ENCODE measurements at regions not wholly inside any gene's neighbourhood (a gene's known extent, or its start where the extent isn't known, plus 50 kb on each side); places are given as distances from the start of the nearest gene placed in this dataset.

GRCh38 chr7:117929237-117929636 is 56.0 kb upstream of the CTTNBP2 start:
- H3K4me3 Mint-ChIP-seq = no peak overlapping the region
- no peaks in the 10 kb centered on the region for H3K4me1 Mint-ChIP-seq
- H3K27me3 Mint-ChIP-seq = no peaks in the 10 kb centered on the region
- POLR2A ChIA-PET = no interaction called here
- peaks cover 2% of the 10 kb centered on the region for H3K9me3 Mint-ChIP-seq
- no peak overlapping the region for H3K27ac Mint-ChIP-seq
- H3K36me3 Mint-ChIP-seq = no peaks in the 10 kb centered on the region
- no peak for DNase-seq
- no peak for ATAC-seq (ENCODE audit: low read depth)

- POLR2A ChIA-PET = no interaction called here
- DNase-seq = no peak
- no peak overlapping the region for H3K27ac Mint-ChIP-seq
- ATAC-seq (ENCODE audit: low read depth) = no peak
- no peaks in the 10 kb centered on the region for H3K27me3 Mint-ChIP-seq
- no peak overlapping the region for H3K4me3 Mint-ChIP-seq
- H3K9me3 Mint-ChIP-seq = no peaks in the 10 kb centered on the region
- no peaks in the 10 kb centered on the region for H3K36me3 Mint-ChIP-seq
- H3K4me1 Mint-ChIP-seq = no peaks in the 10 kb centered on the region
Measured at GRCh38 chr7:117931314-117931713, 58.1 kb upstream of the CTTNBP2 start.

DNA sequence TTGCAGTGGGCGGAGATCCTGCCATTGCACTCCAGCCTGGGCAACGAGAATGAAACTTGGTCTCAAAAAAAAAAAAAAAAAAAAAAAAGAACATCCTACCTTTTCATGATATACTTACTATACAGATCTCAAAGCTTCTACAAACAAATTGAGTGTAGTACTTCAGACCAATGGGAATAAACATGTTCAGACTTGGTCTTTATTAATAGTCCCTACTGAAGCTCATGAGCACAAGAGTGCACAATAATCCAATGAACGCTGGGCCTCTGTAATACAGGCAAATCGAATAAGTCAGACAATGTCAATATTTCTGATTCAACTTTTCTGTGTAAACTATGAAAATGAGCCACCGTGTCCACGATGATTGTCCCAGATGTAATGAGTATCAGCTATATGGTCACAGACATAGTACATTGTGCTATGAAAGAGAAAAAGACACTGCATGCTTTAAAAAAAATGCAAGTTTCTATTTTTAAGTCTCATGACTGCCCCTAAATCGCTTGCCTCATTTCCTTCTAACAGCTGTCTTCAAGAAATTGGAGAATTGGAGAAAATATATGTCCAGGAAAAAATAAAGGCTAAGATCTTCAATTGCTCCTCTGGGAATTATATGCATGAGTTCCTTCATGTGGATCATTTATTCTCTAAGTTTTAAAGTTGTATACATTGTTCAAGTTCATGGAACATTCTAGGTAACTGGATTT is 64.0 kb upstream of the CTTNBP2 start:
- Mint-ChIP-seq H3K9me3 (no peaks in the 10 kb centered on the region), H3K4me1 (no peaks in the 10 kb centered on the region), H3K4me3 (no peak overlapping the region), H3K27me3 (no peaks in the 10 kb centered on the region), H3K27ac (no peak overlapping the region), H3K36me3 (no peaks in the 10 kb centered on the region)
- no peak for ATAC-seq (ENCODE audit: low read depth)
- POLR2A ChIA-PET = no interaction called here
- DNase-seq = no peak

GRCh38 chr7:117937753-117938483 is 64.7 kb upstream of the CTTNBP2 start:
- Mint-ChIP-seq H3K9me3 (no peaks in the 10 kb centered on the region), H3K4me1 (no peaks in the 10 kb centered on the region), H3K27ac (no peak overlapping the region), H3K4me3 (no peak overlapping the region), H3K27me3 (no peaks in the 10 kb centered on the region), H3K36me3 (no peaks in the 10 kb centered on the region)
- DNase-seq = no peak
- POLR2A ChIA-PET = no interaction called here
- no peak for ATAC-seq (ENCODE audit: low read depth)

GRCh38 chr7:117941138-117941810 is 68.0 kb upstream of the CTTNBP2 start:
- no peak for ATAC-seq (ENCODE audit: low read depth)
- no peaks in the 10 kb centered on the region for H3K9me3 Mint-ChIP-seq
- no peaks in the 10 kb centered on the region for H3K27me3 Mint-ChIP-seq
- no peak overlapping the region for H3K27ac Mint-ChIP-seq
- no peak overlapping the region for H3K4me3 Mint-ChIP-seq
- no peaks in the 10 kb centered on the region for H3K36me3 Mint-ChIP-seq
- POLR2A ChIA-PET = no interaction called here
- no peaks in the 10 kb centered on the region for H3K4me1 Mint-ChIP-seq
- DNase-seq = no peak

DNA sequence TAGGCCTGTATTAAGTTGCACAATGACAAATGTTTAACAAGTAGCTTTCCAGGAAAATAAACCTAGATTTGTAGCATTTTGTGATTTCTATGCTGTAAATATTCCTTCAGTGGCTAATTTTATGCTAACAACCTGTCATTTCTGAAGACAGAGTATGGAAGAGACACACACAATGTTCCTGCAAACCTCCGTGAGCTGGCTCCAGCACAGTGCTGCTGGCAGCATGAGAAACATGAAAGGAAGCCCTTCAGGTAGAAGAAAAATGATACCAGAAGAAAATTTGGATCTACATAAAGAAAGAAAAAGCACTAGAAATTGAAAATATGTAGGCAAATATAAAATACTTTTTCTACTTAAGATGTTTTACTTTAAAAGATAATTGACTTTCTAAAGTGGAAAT is 69.5 kb upstream of the CTTNBP2 start:
- no peak for DNase-seq
- H3K36me3 Mint-ChIP-seq = no peaks in the 10 kb centered on the region
- no peak overlapping the region for H3K4me3 Mint-ChIP-seq
- POLR2A ChIA-PET = no interaction called here
- no peaks in the 10 kb centered on the region for H3K4me1 Mint-ChIP-seq
- ATAC-seq (ENCODE audit: low read depth) = no peak
- no peaks in the 10 kb centered on the region for H3K27me3 Mint-ChIP-seq
- no peaks in the 10 kb centered on the region for H3K9me3 Mint-ChIP-seq
- H3K27ac Mint-ChIP-seq = no peak overlapping the region

GRCh38 chr7:117944886-117945285 is 71.6 kb upstream of the CTTNBP2 start:
- Mint-ChIP-seq H3K27ac (no peak overlapping the region), H3K27me3 (no peaks in the 10 kb centered on the region), H3K4me3 (no peak overlapping the region), H3K9me3 (no peaks in the 10 kb centered on the region), H3K36me3 (no peaks in the 10 kb centered on the region), H3K4me1 (no peaks in the 10 kb centered on the region)
- ATAC-seq (ENCODE audit: low read depth) (no peak), DNase-seq (no peak)
- POLR2A ChIA-PET = no interaction called here

DNA sequence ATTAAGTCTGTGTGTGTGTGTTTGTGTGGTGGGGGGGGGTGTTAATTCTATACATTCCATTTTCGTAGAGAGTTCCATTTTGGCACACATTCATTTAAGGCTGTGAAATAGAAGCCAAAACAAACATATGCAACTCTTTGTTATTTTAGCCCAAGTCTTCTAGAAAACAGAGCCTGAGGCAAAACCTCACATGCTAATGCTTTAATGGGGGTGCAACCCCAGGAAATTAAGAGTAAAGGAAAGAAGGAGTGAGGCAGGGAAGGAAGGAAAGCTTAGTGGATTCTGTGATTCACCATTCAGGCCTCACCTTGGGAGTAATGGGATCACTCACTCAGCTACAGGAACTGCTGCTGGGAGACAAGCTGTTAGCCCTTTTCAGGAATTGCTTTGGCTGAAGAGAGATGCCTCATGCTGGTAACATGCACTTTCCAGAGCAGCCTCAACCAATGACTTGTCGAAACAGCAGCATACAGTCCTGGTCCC is 73.0 kb upstream of the CTTNBP2 start:
- POLR2A ChIA-PET = no interaction called here
- Mint-ChIP-seq H3K36me3 (no peaks in the 10 kb centered on the region), H3K4me3 (no peak overlapping the region), H3K27ac (no peak overlapping the region), H3K27me3 (no peaks in the 10 kb centered on the region), H3K4me1 (no peaks in the 10 kb centered on the region), H3K9me3 (no peaks in the 10 kb centered on the region)
- ATAC-seq (ENCODE audit: low read depth) (no peak), DNase-seq (no peak)

DNA sequence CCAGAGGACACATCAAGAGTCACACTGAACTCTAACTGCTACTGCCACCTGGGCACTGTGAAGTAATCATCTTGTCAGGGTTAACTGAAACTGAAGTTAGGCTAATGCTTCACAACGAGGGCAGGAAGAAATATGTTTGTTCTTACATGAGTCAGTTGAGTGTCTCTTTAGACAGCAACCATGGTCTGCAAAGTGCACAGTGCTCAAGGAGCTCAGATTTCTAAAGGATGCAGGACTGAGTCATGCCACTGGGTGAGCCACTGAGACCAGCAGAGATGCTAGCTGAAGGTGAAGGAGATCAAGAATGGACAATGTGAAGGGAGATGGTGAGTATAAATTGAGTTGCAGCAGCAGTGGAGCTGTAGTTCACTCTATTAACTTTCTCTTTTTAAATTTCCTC is 76.0 kb upstream of the CTTNBP2 start:
- POLR2A ChIA-PET = no interaction called here

DNA sequence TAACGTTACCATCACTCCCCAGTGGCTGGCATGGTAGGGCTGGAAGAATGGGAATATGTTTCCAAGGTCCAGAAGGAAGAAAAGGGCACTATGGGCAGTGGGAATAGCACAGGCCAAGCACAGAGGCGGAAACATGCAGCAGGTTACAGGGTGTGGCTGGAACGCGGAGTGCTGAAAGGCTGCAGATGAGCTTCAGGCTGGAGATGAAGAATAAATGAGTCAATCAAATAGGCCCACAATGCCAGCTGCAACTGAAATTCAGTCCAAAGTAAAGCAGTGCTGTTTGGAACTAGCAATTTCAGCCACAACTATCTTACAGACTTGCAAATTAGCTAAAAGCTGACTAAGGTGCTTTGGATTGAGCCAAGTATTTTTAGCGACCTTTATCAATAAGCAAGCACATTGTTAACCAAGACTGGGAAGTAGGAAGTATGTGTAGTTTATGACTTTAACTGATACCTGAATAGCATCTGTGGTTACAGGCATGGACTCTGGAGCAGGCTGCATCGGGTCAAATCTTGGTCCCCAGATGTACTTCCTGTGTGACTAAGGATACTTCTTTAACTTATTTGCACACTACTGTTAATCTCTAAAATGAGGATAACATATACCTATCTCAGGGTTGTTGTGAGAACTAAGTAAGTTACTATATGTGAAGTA is 77.5 kb upstream of the CTTNBP2 start:
- DNase-seq = no peak
- Mint-ChIP-seq H3K9me3 (no peaks in the 10 kb centered on the region), H3K27me3 (peaks cover 2% of the 10 kb centered on the region), H3K4me1 (no peaks in the 10 kb centered on the region), H3K27ac (no peak overlapping the region), H3K4me3 (no peak overlapping the region), H3K36me3 (no peaks in the 10 kb centered on the region)
- POLR2A ChIA-PET = no interaction called here
- ATAC-seq (ENCODE audit: low read depth) = no peak

More for the DNA sequence above, 76.0 kb upstream of the CTTNBP2 start:
- no peak for ATAC-seq (ENCODE audit: low read depth)
- Mint-ChIP-seq H3K9me3 (no peaks in the 10 kb centered on the region), H3K4me3 (no peak overlapping the region), H3K27me3 (peaks cover 2% of the 10 kb centered on the region), H3K4me1 (no peaks in the 10 kb centered on the region), H3K27ac (no peak overlapping the region), H3K36me3 (no peaks in the 10 kb centered on the region)
- DNase-seq = no peak

GRCh38 chr7:117951285-117951684 is 78.0 kb upstream of the CTTNBP2 start:
- Mint-ChIP-seq H3K4me3 (no peak overlapping the region), H3K27ac (no peak overlapping the region), H3K36me3 (no peaks in the 10 kb centered on the region), H3K4me1 (no peaks in the 10 kb centered on the region), H3K9me3 (no peaks in the 10 kb centered on the region), H3K27me3 (peaks cover 2% of the 10 kb centered on the region)
- ATAC-seq (ENCODE audit: low read depth) (no peak), DNase-seq (no peak)
- POLR2A ChIA-PET = no interaction called here

DNA sequence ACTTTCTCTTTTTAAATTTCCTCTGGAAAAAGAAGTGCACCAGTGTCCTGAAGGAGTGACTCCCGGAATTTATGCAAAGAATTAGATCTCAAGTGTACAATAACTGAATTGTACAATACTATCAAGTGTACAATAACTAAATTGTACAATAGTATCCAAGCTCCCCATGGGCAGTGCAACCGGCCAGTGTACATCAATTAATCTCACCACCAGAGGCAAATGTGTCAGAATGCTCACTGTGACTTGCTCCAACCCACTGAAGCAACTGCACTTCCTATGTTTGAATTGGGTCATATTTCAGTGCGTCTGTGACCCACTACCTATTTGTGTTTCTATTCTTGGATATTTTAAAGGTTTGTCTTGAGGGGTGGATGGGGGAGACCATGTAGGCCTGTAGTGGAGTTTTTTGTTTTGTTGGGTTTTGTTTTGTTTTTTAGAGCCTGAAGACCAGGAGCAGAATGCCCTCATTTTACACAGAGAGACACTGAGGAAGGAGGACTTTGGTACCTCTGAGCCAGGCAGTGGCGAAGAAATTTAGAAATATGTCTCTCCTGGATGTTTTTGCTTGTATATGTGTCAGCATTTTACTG is 78.5 kb upstream of the CTTNBP2 start:
- no peaks in the 10 kb centered on the region for H3K36me3 Mint-ChIP-seq
- no peak overlapping the region for H3K27ac Mint-ChIP-seq
- DNase-seq = no peak
- POLR2A ChIA-PET = no interaction called here
- no peaks in the 10 kb centered on the region for H3K4me1 Mint-ChIP-seq
- H3K9me3 Mint-ChIP-seq = no peaks in the 10 kb centered on the region
- H3K4me3 Mint-ChIP-seq = no peak overlapping the region
- H3K27me3 Mint-ChIP-seq = peaks cover 2% of the 10 kb centered on the region
- no peak for ATAC-seq (ENCODE audit: low read depth)

DNA sequence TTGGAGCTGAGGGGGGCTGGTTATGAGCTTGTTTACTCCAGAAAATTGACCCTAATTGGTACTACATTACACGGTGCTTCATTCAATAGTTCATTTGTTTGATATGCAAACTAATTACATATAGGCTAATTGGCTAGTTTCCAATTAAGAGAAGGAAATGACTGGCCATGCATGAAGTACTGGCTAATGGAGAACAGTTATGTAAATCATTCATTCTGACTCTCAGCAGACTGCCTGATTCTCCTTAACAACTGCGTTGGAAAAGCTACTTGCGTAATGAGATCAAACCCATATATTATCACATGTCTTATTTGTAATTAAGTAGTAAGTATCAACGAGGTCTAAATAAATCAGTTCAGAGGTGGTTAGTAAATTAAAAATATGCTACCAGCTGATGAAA is 81.8 kb upstream of the CTTNBP2 start:
- Mint-ChIP-seq H3K36me3 (no peaks in the 10 kb centered on the region), H3K4me3 (no peak overlapping the region)

More for the DNA sequence above, 81.8 kb upstream of the CTTNBP2 start:
- H3K27ac Mint-ChIP-seq = no peak overlapping the region
- DNase-seq = no peak
- H3K9me3 Mint-ChIP-seq = no peaks in the 10 kb centered on the region
- no peak for ATAC-seq (ENCODE audit: low read depth)
- H3K27me3 Mint-ChIP-seq = peaks cover 2% of the 10 kb centered on the region
- POLR2A ChIA-PET = no interaction called here
- no peaks in the 10 kb centered on the region for H3K4me1 Mint-ChIP-seq

Data from activated naive CD8-positive, alpha-beta T cell treated with anti-CD3 and anti-CD28 coated beads, Interleukin-2, amount 10 ng/mL, durations not matched to agents 7 days and 5 days (primary cell).